Endothelial cell (in vitro differentiated cells): ENCODE measurements at regions not wholly inside any gene's neighbourhood (a gene's known extent, or its start where the extent isn't known, plus 50 kb on each side); places are given as distances from the start of the nearest gene placed in this dataset.
"Not testable (repeated sequence)": the region's sequence is repeated elsewhere in the genome, so short reads cannot be mapped to it uniquely, and the experiment has no call there.

Source experiments
- DNase-seq: peaks from one replicate; pipeline ENCODE4 v3.0.0; 2021; ENCODE audit warnings: low spot score
- H3K27ac Mint-ChIP-seq: one replicate; pipeline ENCODE4 v1.8.0; 2021; ENCODE audit warnings: mixed read lengths, inconsistent platforms; ENCODE audit not compliant: unreplicated experiment
- H3K27me3 Mint-ChIP-seq: one replicate; pipeline ENCODE4 v1.8.0; 2021; ENCODE audit warnings: mild to moderate bottlenecking, moderate library complexity, mixed read lengths, inconsistent platforms; ENCODE audit not compliant: unreplicated experiment
- H3K36me3 Mint-ChIP-seq: one replicate; pipeline ENCODE4 v1.8.0; 2021; ENCODE audit warnings: mild to moderate bottlenecking, low read depth, mixed read lengths, inconsistent platforms; ENCODE audit not compliant: unreplicated experiment
- H3K4me1 Mint-ChIP-seq: one replicate; pipeline ENCODE4 v1.8.0; 2021; ENCODE audit warnings: mild to moderate bottlenecking, mixed read lengths, inconsistent platforms; ENCODE audit not compliant: unreplicated experiment
- H3K4me3 Mint-ChIP-seq: one replicate; pipeline ENCODE4 v1.8.0; 2021; ENCODE audit warnings: mild to moderate bottlenecking, mixed read lengths, inconsistent platforms; ENCODE audit not compliant: unreplicated experiment
- H3K9me3 Mint-ChIP-seq: one replicate; pipeline ENCODE4 v1.8.0; 2021; ENCODE audit warnings: mixed read lengths, inconsistent platforms; ENCODE audit not compliant: unreplicated experiment
- TF ChIP-seq, protein P1 (sequence below): fragments of 200-600 bp; sonication (generic); IDR thresholded peaks from one replicate; pipeline ENCODE4 v1.5.0; 2021; ENCODE audit warnings: antibody characterized with exemption; ENCODE audit not compliant: unreplicated experiment

DNA sequence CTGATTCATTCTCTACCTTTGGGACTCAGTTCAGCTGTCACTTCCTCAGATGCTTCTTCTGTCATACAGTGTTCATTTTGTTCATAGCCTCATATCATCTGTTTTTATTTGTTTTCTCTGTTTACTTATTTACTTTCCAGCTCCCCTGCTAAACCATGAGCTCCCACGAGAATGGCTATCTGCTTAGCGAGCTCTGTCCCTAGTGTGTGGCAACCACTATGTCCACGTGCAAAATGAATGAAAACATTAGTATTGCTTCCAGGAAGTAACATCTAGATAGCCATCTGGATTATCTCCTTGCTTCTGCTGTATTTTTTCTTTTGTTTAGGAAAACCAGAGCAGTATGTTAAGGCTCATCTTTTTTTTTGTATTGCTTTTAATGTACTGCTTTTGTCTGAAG is 417.0 kb upstream of the SLC35B3 start:
- Mint-ChIP-seq H3K27me3 (peaks cover 1% of the 10 kb centered on the region), H3K36me3 (no peaks in the 10 kb centered on the region), H3K27ac (no peak overlapping the region), H3K4me3 (no peak overlapping the region), H3K9me3 (no peaks in the 10 kb centered on the region), H3K4me1 (peaks cover 14% of the 10 kb centered on the region)
- no peak for DNase-seq
- TF ChIP-seq, protein P1, sequence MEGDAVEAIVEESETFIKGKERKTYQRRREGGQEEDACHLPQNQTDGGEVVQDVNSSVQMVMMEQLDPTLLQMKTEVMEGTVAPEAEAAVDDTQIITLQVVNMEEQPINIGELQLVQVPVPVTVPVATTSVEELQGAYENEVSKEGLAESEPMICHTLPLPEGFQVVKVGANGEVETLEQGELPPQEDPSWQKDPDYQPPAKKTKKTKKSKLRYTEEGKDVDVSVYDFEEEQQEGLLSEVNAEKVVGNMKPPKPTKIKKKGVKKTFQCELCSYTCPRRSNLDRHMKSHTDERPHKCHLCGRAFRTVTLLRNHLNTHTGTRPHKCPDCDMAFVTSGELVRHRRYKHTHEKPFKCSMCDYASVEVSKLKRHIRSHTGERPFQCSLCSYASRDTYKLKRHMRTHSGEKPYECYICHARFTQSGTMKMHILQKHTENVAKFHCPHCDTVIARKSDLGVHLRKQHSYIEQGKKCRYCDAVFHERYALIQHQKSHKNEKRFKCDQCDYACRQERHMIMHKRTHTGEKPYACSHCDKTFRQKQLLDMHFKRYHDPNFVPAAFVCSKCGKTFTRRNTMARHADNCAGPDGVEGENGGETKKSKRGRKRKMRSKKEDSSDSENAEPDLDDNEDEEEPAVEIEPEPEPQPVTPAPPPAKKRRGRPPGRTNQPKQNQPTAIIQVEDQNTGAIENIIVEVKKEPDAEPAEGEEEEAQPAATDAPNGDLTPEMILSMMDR, result no peak

DNA sequence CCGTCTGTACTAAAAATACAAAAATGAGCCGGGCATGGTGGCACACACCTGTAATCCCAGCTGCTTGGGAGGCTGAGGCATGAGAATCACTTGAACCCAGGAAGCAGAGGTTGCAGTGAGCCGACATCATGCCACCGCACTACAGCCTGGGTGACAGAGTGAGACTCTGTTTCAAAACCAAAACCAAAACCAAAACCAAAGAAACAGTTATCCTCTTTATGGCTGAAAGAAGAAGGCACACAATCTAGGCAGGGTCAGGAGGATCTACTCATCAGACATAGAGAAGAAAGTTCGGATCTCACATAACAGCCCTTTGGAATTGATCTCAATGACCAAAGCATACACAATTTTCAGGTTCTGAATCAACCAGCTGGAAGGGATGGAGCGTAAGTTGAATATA is 411.3 kb upstream of the SLC35B3 start:
- not testable (repeated sequence) for H3K27ac Mint-ChIP-seq, H3K36me3 Mint-ChIP-seq, H3K27me3 Mint-ChIP-seq

DNA sequence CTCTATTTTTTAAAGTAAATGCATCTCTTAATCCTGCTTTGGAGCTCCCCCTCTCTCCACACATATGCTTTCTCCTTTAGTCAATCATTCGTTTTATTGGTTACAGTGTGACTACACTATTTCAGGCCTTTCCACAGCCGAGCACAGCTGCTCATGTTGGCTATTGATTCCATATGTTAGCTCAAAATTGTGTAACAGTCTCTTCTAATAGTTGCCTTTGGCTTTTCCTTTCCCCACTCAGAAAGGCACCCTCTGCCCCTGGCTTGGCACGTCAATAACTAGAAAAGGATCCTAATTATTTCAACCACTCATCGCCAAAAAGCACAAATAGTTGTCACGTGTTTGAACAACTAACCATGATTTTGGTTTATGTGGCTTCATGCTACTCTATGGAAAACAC is 410.3 kb upstream of the SLC35B3 start:
- Mint-ChIP-seq H3K36me3 (no peaks in the 10 kb centered on the region), H3K27ac (no peak overlapping the region), H3K9me3 (no peaks in the 10 kb centered on the region), H3K27me3 (no peaks in the 10 kb centered on the region), H3K4me1 (peaks cover 11% of the 10 kb centered on the region), H3K4me3 (no peak overlapping the region)
- no peak for DNase-seq
- TF ChIP-seq, protein P1, result no peak

More for the DNA sequence above, 411.3 kb upstream of the SLC35B3 start:
- not testable (repeated sequence) for H3K4me3 Mint-ChIP-seq, H3K9me3 Mint-ChIP-seq, DNase-seq
- H3K4me1 Mint-ChIP-seq, result peaks cover 11% of the 10 kb centered on the region

DNA sequence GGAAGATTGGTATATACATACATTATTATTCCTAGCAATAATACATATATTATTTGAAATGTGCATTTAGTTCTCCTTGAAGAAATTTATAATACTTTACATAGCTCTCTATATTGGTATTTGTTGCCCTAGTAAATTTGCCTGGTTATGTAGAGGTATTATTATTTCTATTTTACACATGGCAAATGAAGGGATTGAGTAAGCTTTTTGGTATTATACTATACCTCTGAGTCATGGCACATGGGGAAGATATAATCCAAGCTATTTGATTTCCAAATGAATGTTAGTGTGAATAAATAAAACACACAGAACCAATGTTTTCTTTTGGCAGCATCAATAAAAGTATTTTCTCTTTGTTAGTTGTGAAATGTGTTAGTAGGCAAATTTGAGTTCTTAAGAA is 409.6 kb upstream of the SLC35B3 start:
- no peak overlapping the region for H3K4me3 Mint-ChIP-seq
- H3K4me1 Mint-ChIP-seq, result peaks cover 11% of the 10 kb centered on the region
- H3K27me3 Mint-ChIP-seq, result no peaks in the 10 kb centered on the region
- no peak overlapping the region for H3K27ac Mint-ChIP-seq
- no peak for DNase-seq
- no peaks in the 10 kb centered on the region for H3K36me3 Mint-ChIP-seq
- TF ChIP-seq, protein P1, result no peak
- H3K9me3 Mint-ChIP-seq, result no peaks in the 10 kb centered on the region

DNA sequence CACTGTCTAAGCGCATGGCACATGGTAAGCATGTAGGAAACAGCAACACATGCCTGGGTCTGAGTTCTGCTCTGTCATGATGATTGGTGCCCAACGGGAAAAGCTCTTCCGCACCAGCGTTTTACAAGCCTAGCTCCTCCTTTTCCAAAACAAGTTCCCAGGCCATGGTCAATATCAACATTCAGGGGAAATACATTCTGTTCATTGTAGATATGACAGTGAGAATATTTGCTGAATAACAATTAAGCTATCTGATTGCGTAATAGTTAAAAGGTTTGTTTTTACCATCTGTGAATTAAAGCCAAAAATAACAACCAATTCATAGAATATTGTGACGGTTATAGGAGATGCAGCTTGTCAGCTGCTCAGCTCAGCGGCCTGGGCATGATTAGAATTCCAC is 404.3 kb upstream of the SLC35B3 start:
- TF ChIP-seq, protein P1, result no peak
- no peak for DNase-seq
- Mint-ChIP-seq H3K36me3 (no peaks in the 10 kb centered on the region), H3K4me3 (no peak overlapping the region), H3K4me1 (peaks cover 7% of the 10 kb centered on the region), H3K27ac (no peak overlapping the region), H3K9me3 (no peaks in the 10 kb centered on the region), H3K27me3 (no peaks in the 10 kb centered on the region)

GRCh38 chr6:8837343-8837742 is 402.0 kb upstream of the SLC35B3 start:
- Mint-ChIP-seq H3K9me3 (no peaks in the 10 kb centered on the region), H3K4me3 (no peak overlapping the region), H3K27me3 (no peaks in the 10 kb centered on the region), H3K27ac (no peak overlapping the region), H3K36me3 (no peaks in the 10 kb centered on the region), H3K4me1 (no peaks in the 10 kb centered on the region)
- DNase-seq, result no peak
- TF ChIP-seq, protein P1, result no peak

DNA sequence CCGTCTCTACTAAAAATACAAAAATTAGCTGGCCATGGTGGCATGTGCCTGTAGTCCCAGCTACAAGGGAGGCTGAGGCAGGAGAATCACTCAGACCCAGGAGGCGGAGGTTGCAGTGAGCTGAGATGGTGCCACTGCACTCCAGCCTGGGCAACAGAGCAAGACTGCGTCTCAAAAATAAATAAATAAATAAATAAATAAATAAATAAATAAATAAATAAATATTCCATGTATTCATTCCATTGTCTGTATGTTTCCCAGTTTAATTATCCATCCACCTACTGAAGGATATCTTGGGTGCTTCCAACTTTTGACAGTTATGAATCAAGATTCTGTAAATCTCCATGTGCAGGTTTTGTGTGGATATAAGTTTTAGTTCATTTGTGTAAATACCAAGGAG is 397.4 kb upstream of the SLC35B3 start:
- H3K4me3 Mint-ChIP-seq, H3K27me3 Mint-ChIP-seq, H3K36me3 Mint-ChIP-seq, H3K4me1 Mint-ChIP-seq, DNase-seq, H3K9me3 Mint-ChIP-seq, H3K27ac Mint-ChIP-seq: not testable (repeated sequence)
